KMS-11 (cell line): ENCODE measurements at regions not wholly inside any gene's neighbourhood (a gene's known extent, or its start where the extent isn't known, plus 50 kb on each side); places are given as distances from the start of the nearest gene placed in this dataset.

Experiments used
- H2AFZ ChIP-seq: fragments of 200-600 bp; sonication (generic); 2 replicates; pipeline ENCODE4 v1.6.1; 2016; ENCODE audit warnings: antibody characterized with exemption, mixed run types, low read depth
- H3K27ac ChIP-seq: fragments of 200-600 bp; sonication (generic); 2 replicates; pipeline ENCODE4 v1.6.1; 2016; ENCODE audit warnings: mild to moderate bottlenecking, mixed run types
- H3K27me3 ChIP-seq: fragments of 200-600 bp; sonication (generic); 2 replicates; pipeline ENCODE4 v1.6.1; 2017; ENCODE audit warnings: mild to moderate bottlenecking, low read depth, mixed run types, moderate library complexity; ENCODE audit not compliant: insufficient read depth
- H3K36me3 ChIP-seq: fragments of 200-600 bp; sonication (generic); 2 replicates; pipeline ENCODE4 v1.6.1; 2017; ENCODE audit warnings: mild to moderate bottlenecking, mixed run types; ENCODE audit not compliant: insufficient read depth
- H3K4me1 ChIP-seq: fragments of 200-600 bp; sonication (generic); 2 replicates; pipeline ENCODE4 v1.6.1; 2016; ENCODE audit warnings: mild to moderate bottlenecking, low read depth, mixed run types; ENCODE audit not compliant: poor library complexity, severe bottlenecking
- H3K4me2 ChIP-seq: fragments of 200-600 bp; sonication (generic); 2 replicates; pipeline ENCODE4 v1.7.0; 2016; ENCODE audit warnings: mild to moderate bottlenecking, mixed run types
- H3K4me3 ChIP-seq: fragments of 200-600 bp; sonication (generic); IDR thresholded peaks from 2 replicates; pipeline ENCODE4 v1.6.1; 2017; ENCODE audit warnings: low read depth, low read length, mixed read lengths; ENCODE audit not compliant: insufficient read depth
- H3K79me2 ChIP-seq: fragments of 200-600 bp; sonication (generic); 2 replicates; pipeline ENCODE4 v1.6.1; 2016; ENCODE audit warnings: low read depth, mixed run types; ENCODE audit not compliant: insufficient read depth
- H3K9ac ChIP-seq: fragments of 200-600 bp; sonication (generic); 2 replicates; pipeline ENCODE4 v1.6.1; 2016; ENCODE audit warnings: mild to moderate bottlenecking, mixed run types
- H4K20me1 ChIP-seq: fragments of 200-600 bp; sonication (generic); 2 replicates; pipeline ENCODE4 v1.6.1; 2016; ENCODE audit warnings: mild to moderate bottlenecking, mixed run types; ENCODE audit not compliant: insufficient read depth
- CTCF ChIP-seq: fragments of 200-600 bp; sonication (generic); conservative IDR thresholded peaks from 2 replicates; pipeline ENCODE4 v1.6.1; 2017; ENCODE audit warnings: low read depth, mild to moderate bottlenecking, antibody characterized with exemption, low read length, moderate library complexity, mixed read lengths

DNA sequence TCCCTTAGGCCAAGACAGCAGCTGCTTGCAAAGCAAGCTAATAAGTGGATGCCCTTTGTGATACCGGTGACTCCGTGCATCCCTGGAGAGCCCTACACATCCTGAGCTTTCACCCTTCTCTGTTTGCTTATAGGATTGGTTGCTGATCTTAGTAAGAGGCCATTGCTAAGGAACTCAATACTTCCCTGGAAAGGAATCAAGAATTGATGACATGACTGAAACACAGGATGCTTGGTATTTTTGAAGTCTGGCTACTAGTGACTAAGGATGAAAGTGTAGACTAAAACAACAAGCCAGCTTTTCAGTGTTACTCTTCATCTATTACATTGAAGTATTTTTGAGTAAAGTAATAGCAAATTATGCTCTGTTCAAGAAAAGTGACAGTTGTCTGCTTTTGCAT lies 123.0 kb upstream of the SERPINE2 start:
- Histone ChIP-seq H4K20me1 (no peaks in the 10 kb centered on the region), H3K27ac (no peak overlapping the region), H3K4me1 (peaks cover 4% of the 10 kb centered on the region), H3K79me2 (no peaks in the 10 kb centered on the region), H3K4me2 (no peak overlapping the region), H2AFZ (no peak overlapping the region), H3K27me3 (no peaks in the 10 kb centered on the region), H3K9ac (no peak overlapping the region), H3K36me3 (no peaks in the 10 kb centered on the region), H3K4me3 (no peak overlapping the region)
- no peak for TF ChIP-seq CTCF

GRCh38 chr2:224161712-224162111 lies 122.6 kb upstream of the SERPINE2 start:
- Histone ChIP-seq H3K27ac (no peak overlapping the region), H3K27me3 (no peaks in the 10 kb centered on the region), H3K79me2 (no peaks in the 10 kb centered on the region), H2AFZ (no peak overlapping the region), H3K4me2 (no peak overlapping the region), H4K20me1 (no peaks in the 10 kb centered on the region), H3K4me3 (no peak overlapping the region), H3K36me3 (no peaks in the 10 kb centered on the region), H3K9ac (no peak overlapping the region), H3K4me1 (peaks cover 4% of the 10 kb centered on the region)
- TF ChIP-seq CTCF = no peak

- Histone ChIP-seq H3K27ac (no peak overlapping the region), H3K27me3 (no peaks in the 10 kb centered on the region), H4K20me1 (no peaks in the 10 kb centered on the region), H3K36me3 (no peaks in the 10 kb centered on the region), H3K4me2 (no peak overlapping the region), H3K4me3 (no peak overlapping the region), H3K4me1 (peaks cover 4% of the 10 kb centered on the region), H2AFZ (no peak overlapping the region), H3K79me2 (no peaks in the 10 kb centered on the region), H3K9ac (no peak overlapping the region)
- TF ChIP-seq CTCF = no peak
Measured at GRCh38 chr2:224160917-224161316, 121.8 kb upstream of the SERPINE2 start.

DNA sequence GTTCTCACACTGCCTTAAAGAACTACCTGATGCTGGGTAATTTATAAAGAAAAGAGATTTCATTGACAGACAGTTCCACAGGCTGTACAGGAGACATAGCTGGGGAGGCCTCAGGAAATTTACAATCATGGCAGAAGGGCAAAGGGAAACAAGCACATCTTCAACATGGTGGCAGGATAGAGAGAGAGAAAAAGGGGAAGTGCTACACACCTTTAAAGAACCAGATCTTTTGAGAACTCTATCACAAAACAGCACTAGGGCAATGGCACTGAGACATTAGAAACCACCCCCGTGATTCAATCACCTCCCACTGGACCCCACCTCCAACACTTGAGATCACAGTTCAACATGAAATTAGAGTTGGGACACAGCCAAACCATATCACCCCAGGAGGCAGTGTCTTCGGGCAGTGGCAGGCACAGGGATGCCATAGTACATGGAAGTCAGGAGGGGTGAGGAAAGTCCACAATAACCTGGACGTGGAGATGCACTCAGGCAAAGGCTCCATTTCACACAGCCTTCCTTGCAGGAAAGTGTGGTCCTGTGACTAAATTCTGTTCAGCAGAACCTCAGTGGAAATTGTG lies 120.4 kb upstream of the SERPINE2 start:
- no peak for TF ChIP-seq CTCF
- no peak overlapping the region for H2AFZ ChIP-seq
- no peaks in the 10 kb centered on the region for H3K79me2 ChIP-seq
- H3K27me3 ChIP-seq = no peaks in the 10 kb centered on the region
- H3K36me3 ChIP-seq = no peaks in the 10 kb centered on the region
- H3K9ac ChIP-seq = no peak overlapping the region
- peaks cover 4% of the 10 kb centered on the region for H3K4me1 ChIP-seq
- no peaks in the 10 kb centered on the region for H4K20me1 ChIP-seq
- H3K4me2 ChIP-seq = no peak overlapping the region
- no peak overlapping the region for H3K27ac ChIP-seq
- H3K4me3 ChIP-seq = no peak overlapping the region

GRCh38 chr2:224158831-224159230 lies 119.7 kb upstream of the SERPINE2 start:
- Histone ChIP-seq H3K79me2 (no peaks in the 10 kb centered on the region), H3K4me2 (no peak overlapping the region), H3K27ac (no peak overlapping the region), H4K20me1 (no peaks in the 10 kb centered on the region), H3K27me3 (no peaks in the 10 kb centered on the region), H3K4me1 (peaks cover 4% of the 10 kb centered on the region), H3K36me3 (no peaks in the 10 kb centered on the region), H2AFZ (no peak overlapping the region), H3K9ac (no peak overlapping the region), H3K4me3 (no peak overlapping the region)
- no peak for TF ChIP-seq CTCF
